ENCODE measurements at regions not wholly inside any gene's neighbourhood (a gene's known extent, or its start where the extent isn't known, plus 50 kb on each side); places are given as distances from the start of the nearest gene placed in this dataset.

DNA sequence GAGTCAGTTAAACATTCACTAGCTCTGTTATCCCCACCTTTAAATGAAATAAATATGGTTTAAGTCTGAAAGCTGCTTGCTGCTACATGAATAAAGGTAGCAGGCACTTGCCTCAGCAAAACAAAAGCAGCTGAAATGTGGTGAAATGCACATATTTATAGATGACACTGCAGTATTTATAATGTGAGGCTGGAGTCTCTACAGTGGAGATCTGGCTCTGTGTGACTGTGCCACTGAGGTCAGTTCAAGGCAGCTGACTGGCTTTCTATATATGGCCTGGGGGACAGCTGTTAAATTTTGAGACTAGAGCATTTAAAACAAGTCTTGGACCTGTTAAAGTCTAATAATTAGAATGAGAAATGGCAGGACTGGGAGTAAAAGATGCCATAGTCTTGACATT, 859.6 kb upstream of the SEMA6A start:
- H3K36me3 ChIP-seq (ENCODE audit: control insufficient read depth in 2 of 2, extremely low read depth in 1 of 2, insufficient read depth in 2 of 2, low read length in 2 of 2) = no peaks in the 10 kb centered on the region
- H3K27ac ChIP-seq (ENCODE audit: control insufficient read depth, insufficient read depth, low read length) = no peak overlapping the region
- TF ChIP-seq CTCF (optimal IDR thresholded peaks at IDR 0.05 in 1 of 3, IDR thresholded peaks at IDR 0.05 in 1 of 3, conservative IDR thresholded peaks at IDR 0.05 in 1 of 3; ENCODE audit: extremely low read depth in 1 of 3, insufficient read depth in 2 of 3, low read length in 3 of 3) (no peak), EZH2 (IDR thresholded peaks at IDR 0.05; ENCODE audit: low read length) (no peak)
- DNase-seq (ENCODE audit: low read depth, low spot score) = no peak
- FAIRE-seq = no peak
- H2AFZ ChIP-seq (ENCODE audit: control insufficient read depth, low read length) = no peak overlapping the region
- dilution Hi-C loops (cut with MboI; ENCODE audit: extremely low pct_ligation_motif_present, low sequenced_read_pairs) = no loop called here
- no peak overlapping the region for H3K9ac ChIP-seq (ENCODE audit: control insufficient read depth, extremely low read depth, insufficient read depth, low read length)
- no peaks in the 10 kb centered on the region for H3K4me1 ChIP-seq (ENCODE audit: control insufficient read depth, extremely low read depth, insufficient read depth, low read length)
- H4K20me1 ChIP-seq (ENCODE audit: control insufficient read depth, extremely low read depth, insufficient read depth, low read length) = no peaks in the 10 kb centered on the region
- no peaks in the 10 kb centered on the region for H3K79me2 ChIP-seq (ENCODE audit: control insufficient read depth, insufficient read depth, low read length)
- no peak overlapping the region for H3K4me3 ChIP-seq (ENCODE audit: control insufficient read depth in 2 of 3, extremely low read depth in 1 of 3, insufficient read depth in 2 of 3, low read depth in 1 of 3, low read length in 3 of 3)
- no peaks in the 10 kb centered on the region for H3K27me3 ChIP-seq (ENCODE audit: control insufficient read depth, extremely low read depth, insufficient read depth, low read length)
- no peaks in the 10 kb centered on the region for H3K9me1 ChIP-seq (ENCODE audit: control insufficient read depth, extremely low read depth, insufficient read depth, low read length)
- no peaks in the 10 kb centered on the region for H3K9me3 ChIP-seq (ENCODE audit: control insufficient read depth, low read depth, low read length)
- H3K4me2 ChIP-seq (ENCODE audit: control insufficient read depth, extremely low read depth, insufficient read depth, low read depth, low read length) = no peak overlapping the region

GRCh38 chr5:117433818-117434217, 859.2 kb upstream of the SEMA6A start:
- H3K79me2 ChIP-seq (ENCODE audit: control insufficient read depth, insufficient read depth, low read length) = no peaks in the 10 kb centered on the region
- H3K4me1 ChIP-seq (ENCODE audit: control insufficient read depth, extremely low read depth, insufficient read depth, low read length) = no peaks in the 10 kb centered on the region
- H3K9ac ChIP-seq (ENCODE audit: control insufficient read depth, extremely low read depth, insufficient read depth, low read length) = no peak overlapping the region
- no peak overlapping the region for H3K27ac ChIP-seq (ENCODE audit: control insufficient read depth, insufficient read depth, low read length)
- no peaks in the 10 kb centered on the region for H3K36me3 ChIP-seq (ENCODE audit: control insufficient read depth in 2 of 2, extremely low read depth in 1 of 2, insufficient read depth in 2 of 2, low read length in 2 of 2)
- H4K20me1 ChIP-seq (ENCODE audit: control insufficient read depth, extremely low read depth, insufficient read depth, low read length) = no peaks in the 10 kb centered on the region
- DNase-seq (ENCODE audit: low read depth, low spot score) = no peak
- H3K4me3 ChIP-seq (ENCODE audit: control insufficient read depth in 2 of 3, extremely low read depth in 1 of 3, insufficient read depth in 2 of 3, low read depth in 1 of 3, low read length in 3 of 3) = no peak overlapping the region
- FAIRE-seq = no peak
- no peaks in the 10 kb centered on the region for H3K9me1 ChIP-seq (ENCODE audit: control insufficient read depth, extremely low read depth, insufficient read depth, low read length)
- H2AFZ ChIP-seq (ENCODE audit: control insufficient read depth, low read length) = no peak overlapping the region
- no peak overlapping the region for H3K4me2 ChIP-seq (ENCODE audit: control insufficient read depth, extremely low read depth, insufficient read depth, low read depth, low read length)
- no peak for TF ChIP-seq CTCF (optimal IDR thresholded peaks at IDR 0.05 in 1 of 3, IDR thresholded peaks at IDR 0.05 in 1 of 3, conservative IDR thresholded peaks at IDR 0.05 in 1 of 3; ENCODE audit: extremely low read depth in 1 of 3, insufficient read depth in 2 of 3, low read length in 3 of 3)
- TF ChIP-seq EZH2 (IDR thresholded peaks at IDR 0.05; ENCODE audit: low read length) = no peak
- dilution Hi-C loops (cut with MboI; ENCODE audit: extremely low pct_ligation_motif_present, low sequenced_read_pairs) = no loop called here
- no peaks in the 10 kb centered on the region for H3K9me3 ChIP-seq (ENCODE audit: control insufficient read depth, low read depth, low read length)
- no peaks in the 10 kb centered on the region for H3K27me3 ChIP-seq (ENCODE audit: control insufficient read depth, extremely low read depth, insufficient read depth, low read length)

All from keratinocyte (primary cell).